SK-N-SH treated with all-trans-retinoic acid at 6 μM for 48 hours (cell line): ENCODE measurements at regions not wholly inside any gene's neighbourhood (a gene's known extent, or its start where the extent isn't known, plus 50 kb on each side); places are given as distances from the start of the nearest gene placed in this dataset.

Source experiments
- ATAC-seq: fragments of 200-7000 bp; cut with Tn5 transposase; 3 replicates; pipeline ENCODE4 v1.9.1; 2020; ENCODE audit warnings: mild to moderate bottlenecking, moderate library complexity
- ARNTL ChIP-seq: fragments of 450-650 bp; formaldehyde crosslinking; IDR thresholded peaks from 2 replicates; pipeline ENCODE4 v1.5.0; 2020; ENCODE audit warnings: low read depth, mild to moderate bottlenecking, moderate library complexity, borderline replicate concordance
- BACH2 ChIP-seq: fragments of 250-450 bp; sonication (Bioruptor Pico); IDR thresholded peaks from 2 replicates; pipeline ENCODE4 v1.9.0; 2021; ENCODE audit warnings: mild to moderate bottlenecking, borderline replicate concordance
- CREB5 ChIP-seq: fragments of 250-450 bp; sonication (Bioruptor Pico); IDR thresholded peaks from 2 replicates; pipeline ENCODE4 v1.5.1; 2020; ENCODE audit warnings: low read depth, mild to moderate bottlenecking, moderate library complexity
- CSDC2 ChIP-seq: fragments of 250-450 bp; sonication (Bioruptor Pico); IDR thresholded peaks from 2 replicates; pipeline ENCODE4 v1.5.0; 2020; ENCODE audit warnings: mild to moderate bottlenecking, moderate library complexity
- CSRNP3 ChIP-seq: fragments of 250-450 bp; sonication (Bioruptor Pico); IDR thresholded peaks from 2 replicates; pipeline ENCODE4 v1.5.1; 2021; ENCODE audit warnings: mild to moderate bottlenecking, moderate library complexity
- ESRRG ChIP-seq: fragments of 250-450 bp; sonication (Bioruptor Pico); IDR thresholded peaks from 2 replicates; pipeline ENCODE4 v1.6.1; 2021; ENCODE audit warnings: mild to moderate bottlenecking
- ISL1 ChIP-seq: fragments of 250-450 bp; sonication (Bioruptor Pico); IDR thresholded peaks from 2 replicates; pipeline ENCODE4 v2.1.2; 2022; ENCODE audit warnings: mild to moderate bottlenecking, moderate library complexity
- OSR1 ChIP-seq: fragments of 250-450 bp; sonication (Bioruptor Pico); IDR thresholded peaks from 2 replicates; pipeline ENCODE4 v1.8.0; 2022; ENCODE audit warnings: moderate library complexity, mild to moderate bottlenecking, inconsistent platforms
- PATZ1 ChIP-seq: fragments of 250-450 bp; sonication (Bioruptor Pico); IDR thresholded peaks from 2 replicates; pipeline ENCODE4 v1.8.0; 2020; ENCODE audit warnings: mild to moderate bottlenecking, moderate library complexity, borderline replicate concordance
- PPARA ChIP-seq: fragments of 250-450 bp; sonication (Bioruptor Pico); IDR thresholded peaks from 2 replicates; pipeline ENCODE4 v1.5.0; 2020; ENCODE audit warnings: mild to moderate bottlenecking, borderline replicate concordance
- RARB ChIP-seq: fragments of 250-450 bp; sonication (Bioruptor Pico); IDR thresholded peaks from 2 replicates; pipeline ENCODE4 v1.8.0; 2021; ENCODE audit warnings: mild to moderate bottlenecking, moderate library complexity
- SNAI2 ChIP-seq: fragments of 250-450 bp; sonication (Bioruptor Pico); IDR thresholded peaks from 2 replicates; pipeline ENCODE4 v1.5.0; 2020; ENCODE audit warnings: mild to moderate bottlenecking, moderate library complexity
- TCF4 ChIP-seq: fragments of 250-450 bp; sonication (Bioruptor Pico); IDR thresholded peaks from 2 replicates; pipeline ENCODE4 v1.8.0; 2021; ENCODE audit warnings: mild to moderate bottlenecking, moderate library complexity, borderline replicate concordance
- TSHZ2 ChIP-seq: fragments of 250-450 bp; sonication (Bioruptor Pico); IDR thresholded peaks from 2 replicates; pipeline ENCODE4 v1.5.0; 2020; ENCODE audit warnings: mild to moderate bottlenecking, moderate library complexity
- ZC3H10 ChIP-seq: fragments of 250-450 bp; sonication (Bioruptor Pico); IDR thresholded peaks from 2 replicates; pipeline ENCODE4 v1.5.1; 2021; ENCODE audit warnings: mild to moderate bottlenecking, moderate library complexity
- ZFP3 ChIP-seq: fragments of 250-450 bp; sonication (Bioruptor Pico); IDR thresholded peaks from 2 replicates; pipeline ENCODE4 v1.5.0; 2020; ENCODE audit warnings: mild to moderate bottlenecking, moderate library complexity
- ZFP30 ChIP-seq: fragments of 450-650 bp; formaldehyde crosslinking; IDR thresholded peaks from 2 replicates; pipeline ENCODE4 v1.5.0; 2022; ENCODE audit warnings: mild to moderate bottlenecking, moderate library complexity
- ZNF565 ChIP-seq: fragments of 450-650 bp; formaldehyde crosslinking; conservative IDR thresholded peaks from 2 replicates; pipeline ENCODE4 v1.5.0; 2020; ENCODE audit warnings: low read depth, mild to moderate bottlenecking, moderate library complexity
- ZNF70 ChIP-seq: fragments of 450-650 bp; formaldehyde crosslinking; IDR thresholded peaks from 2 replicates; pipeline ENCODE4 v1.5.0; 2020; ENCODE audit warnings: mild to moderate bottlenecking, moderate library complexity
- ZNF8 ChIP-seq: fragments of 450-650 bp; formaldehyde crosslinking; IDR thresholded peaks from 2 replicates; pipeline ENCODE4 v1.5.0; 2020; ENCODE audit warnings: mild to moderate bottlenecking, moderate library complexity
- TF ChIP-seq, protein P1 (sequence below): fragments of 250-450 bp; sonication (Bioruptor Pico); IDR thresholded peaks from 2 replicates; pipeline ENCODE4 v1.8.0; 2021; ENCODE audit warnings: low read depth, mild to moderate bottlenecking, moderate library complexity, borderline replicate concordance

- no peak for ATAC-seq
- TF ChIP-seq ZNF565 (CRISPR knock-in tag), result no peak
- no peak for TF ChIP-seq OSR1
- no peak for TF ChIP-seq ZFP3 (CRISPR knock-in tag)
- TF ChIP-seq SNAI2, result no peak
- TF ChIP-seq ZFP30, result no peak
- TF ChIP-seq PPARA (CRISPR knock-in tag), result no peak
- no peak for TF ChIP-seq CREB5 (CRISPR knock-in tag)
- TF ChIP-seq, protein P1, sequence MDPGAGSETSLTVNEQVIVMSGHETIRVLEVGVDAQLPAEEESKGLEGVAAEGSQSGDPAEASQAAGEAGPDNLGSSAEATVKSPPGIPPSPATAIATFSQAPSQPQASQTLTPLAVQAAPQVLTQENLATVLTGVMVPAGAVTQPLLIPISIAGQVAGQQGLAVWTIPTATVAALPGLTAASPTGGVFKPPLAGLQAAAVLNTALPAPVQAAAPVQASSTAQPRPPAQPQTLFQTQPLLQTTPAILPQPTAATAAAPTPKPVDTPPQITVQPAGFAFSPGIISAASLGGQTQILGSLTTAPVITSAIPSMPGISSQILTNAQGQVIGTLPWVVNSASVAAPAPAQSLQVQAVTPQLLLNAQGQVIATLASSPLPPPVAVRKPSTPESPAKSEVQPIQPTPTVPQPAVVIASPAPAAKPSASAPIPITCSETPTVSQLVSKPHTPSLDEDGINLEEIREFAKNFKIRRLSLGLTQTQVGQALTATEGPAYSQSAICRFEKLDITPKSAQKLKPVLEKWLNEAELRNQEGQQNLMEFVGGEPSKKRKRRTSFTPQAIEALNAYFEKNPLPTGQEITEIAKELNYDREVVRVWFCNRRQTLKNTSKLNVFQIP (CRISPR knock-in tag), result no peak
- no peak for TF ChIP-seq ARNTL (CRISPR knock-in tag)
- no peak for TF ChIP-seq CSDC2 (CRISPR knock-in tag)
- TF ChIP-seq ZC3H10 (CRISPR knock-in tag), result no peak
These were observed 613.9 kb downstream of the TBC1D4 start for GRCh38 chr13:74868049-74868448.

DNA sequence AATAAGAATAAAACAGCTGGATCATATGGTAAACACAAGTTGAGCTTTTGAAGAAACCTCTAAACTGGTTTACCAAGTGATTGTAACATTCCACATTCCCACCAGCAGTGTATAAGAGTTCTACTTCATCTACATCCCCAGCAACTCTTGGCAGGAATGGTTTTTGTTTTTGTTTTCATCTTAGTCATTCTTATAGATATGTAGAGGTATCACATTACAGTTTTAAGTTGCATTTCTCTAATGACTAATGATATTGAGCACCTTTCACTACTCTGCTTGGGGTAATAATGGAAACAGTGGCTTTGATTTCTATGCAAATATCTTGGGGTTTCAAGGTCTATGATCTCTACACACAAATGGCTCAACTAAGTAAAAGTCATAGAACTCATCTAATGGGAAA, 614.5 kb downstream of the TBC1D4 start:
- no peak for ATAC-seq

More for the DNA sequence above, 614.5 kb downstream of the TBC1D4 start:
- no peak for TF ChIP-seq ZNF70 (CRISPR knock-in tag)
- TF ChIP-seq PPARA (CRISPR knock-in tag), result no peak
- TF ChIP-seq ISL1 (CRISPR knock-in tag), result no peak
- no peak for TF ChIP-seq CSDC2 (CRISPR knock-in tag)
- TF ChIP-seq BACH2 (CRISPR knock-in tag), result no peak
- no peak for TF ChIP-seq ZC3H10 (CRISPR knock-in tag)
- TF ChIP-seq CSRNP3, result no peak
- no peak for TF ChIP-seq TCF4 (CRISPR knock-in tag)
- no peak for TF ChIP-seq CREB5 (CRISPR knock-in tag)
- TF ChIP-seq ESRRG (CRISPR knock-in tag), result no peak
- no peak for TF ChIP-seq PATZ1 (CRISPR knock-in tag)
- TF ChIP-seq ARNTL (CRISPR knock-in tag), result no peak
- no peak for TF ChIP-seq RARB (CRISPR knock-in tag)
- TF ChIP-seq ZNF8 (CRISPR knock-in tag), result no peak
- TF ChIP-seq TSHZ2 (CRISPR knock-in tag), result no peak
